OCI-LY3 (cell line): ENCODE measurements at regions not wholly inside any gene's neighbourhood (a gene's known extent, or its start where the extent isn't known, plus 50 kb on each side); places are given as distances from the start of the nearest gene placed in this dataset.

ENCODE experiments used
- H2AFZ ChIP-seq: fragments of 200-600, 300-600 bp; shearing (Covaris generic); 2 replicates; pipeline ENCODE4 v1.6.0; 2014; ENCODE audit warnings: antibody characterized with exemption, low read depth, low read length
- H3K27ac ChIP-seq: fragments of 200-600, 300-600 bp; sonication (generic); 2 replicates; pipeline ENCODE4 v1.5.1; 2014; ENCODE audit warnings: mild to moderate bottlenecking, low read length, moderate library complexity, mixed read lengths
- H3K27me3 ChIP-seq: fragments of 200-600, 300-600 bp; sonication (generic); 2 replicates; pipeline ENCODE4 v1.6.1; 2014; ENCODE audit warnings: low read depth, low read length, mixed read lengths
- H3K36me3 ChIP-seq: fragments of 200-600, 300-600 bp; sonication (generic); replicated peaks from 2 replicates; pipeline ENCODE3; 2014; ENCODE audit warnings: low read depth, low read length, mixed read lengths
- H3K4me1 ChIP-seq: fragments of 300-600, 200-600 bp; sonication (generic); 2 replicates; pipeline ENCODE4 v1.6.1; 2014; ENCODE audit warnings: low read length, mixed read lengths
- H3K4me2 ChIP-seq: fragments of 200-600, 300-600 bp; sonication (generic); 2 replicates; pipeline ENCODE4 v1.6.1; 2014; ENCODE audit warnings: low read length, mixed read lengths
- H3K4me3 ChIP-seq: fragments of 300-600, 200-600 bp; sonication (generic); 2 replicates; pipeline ENCODE4 v1.5.1; 2014; ENCODE audit warnings: antibody characterized with exemption, mild to moderate bottlenecking, low read length, moderate library complexity
- H3K79me2 ChIP-seq: fragments of 300-600, 200-600 bp; shearing (Covaris generic); 2 replicates; pipeline ENCODE4 v1.6.1; 2014; ENCODE audit warnings: mild to moderate bottlenecking, low read length, mixed read lengths
- H3K9ac ChIP-seq: fragments of 300-600, 200-600 bp; shearing (Covaris generic); 2 replicates; pipeline ENCODE4 v1.6.0; 2014; ENCODE audit warnings: mild to moderate bottlenecking, low read length, moderate library complexity
- H3K9me3 ChIP-seq: fragments of 200-600, 300-600 bp; shearing (Covaris generic); 2 replicates; pipeline ENCODE4 v1.6.1; 2014; ENCODE audit warnings: low read length, mixed read lengths; ENCODE audit not compliant: insufficient read depth
- H4K20me1 ChIP-seq: fragments of 200-600, 300-600 bp; sonication (generic); 2 replicates; pipeline ENCODE4 v1.6.1; 2016; ENCODE audit warnings: low read length, mixed read lengths; ENCODE audit not compliant: insufficient read depth
- EZH2phosphoT487 ChIP-seq: fragments of 200-600 bp; shearing (Covaris generic); IDR thresholded peaks from 2 replicates; pipeline ENCODE4 v1.6.1; 2018; ENCODE audit warnings: antibody characterized with exemption, mixed run types, low read depth
- TF ChIP-seq, protein P1 (sequence below): fragments of 200-600, 300-600 bp; sonication (generic); IDR thresholded peaks from 2 replicates; pipeline ENCODE4 v1.5.1; 2014; ENCODE audit warnings: antibody characterized with exemption, low read length, low read depth

DNA sequence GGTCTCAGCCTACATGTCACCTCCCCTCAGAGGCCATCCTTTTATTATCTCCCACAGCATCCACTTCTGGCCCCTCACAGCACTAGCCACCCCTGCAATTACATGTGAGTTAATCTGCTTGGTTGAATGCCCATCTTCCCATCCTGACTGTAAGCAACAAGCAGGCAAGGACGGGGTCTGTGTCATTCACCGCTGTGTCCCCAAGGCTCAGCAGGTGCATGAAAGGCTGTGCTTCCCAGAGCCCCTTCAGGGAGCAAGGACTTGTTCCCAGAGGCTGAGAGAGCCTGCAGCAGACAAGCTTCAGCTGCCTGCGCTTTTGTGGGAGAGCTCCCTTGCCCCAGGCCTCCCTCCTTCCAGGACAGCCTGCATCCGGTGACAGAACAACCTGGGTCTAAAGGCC lies 172.7 kb upstream of the GSC start:
- Histone ChIP-seq H3K9me3 (no peaks in the 10 kb centered on the region), H4K20me1 (no peaks in the 10 kb centered on the region), H3K4me3 (no peak overlapping the region), H3K9ac (no peak overlapping the region), H3K36me3 (no peaks in the 10 kb centered on the region), H3K4me1 (no peaks in the 10 kb centered on the region), H3K79me2 (no peaks in the 10 kb centered on the region), H2AFZ (no peak overlapping the region), H3K4me2 (no peak overlapping the region), H3K27me3 (no peaks in the 10 kb centered on the region), H3K27ac (no peak overlapping the region)
- TF ChIP-seq EZH2phosphoT487: no peak
- TF ChIP-seq, protein P1, sequence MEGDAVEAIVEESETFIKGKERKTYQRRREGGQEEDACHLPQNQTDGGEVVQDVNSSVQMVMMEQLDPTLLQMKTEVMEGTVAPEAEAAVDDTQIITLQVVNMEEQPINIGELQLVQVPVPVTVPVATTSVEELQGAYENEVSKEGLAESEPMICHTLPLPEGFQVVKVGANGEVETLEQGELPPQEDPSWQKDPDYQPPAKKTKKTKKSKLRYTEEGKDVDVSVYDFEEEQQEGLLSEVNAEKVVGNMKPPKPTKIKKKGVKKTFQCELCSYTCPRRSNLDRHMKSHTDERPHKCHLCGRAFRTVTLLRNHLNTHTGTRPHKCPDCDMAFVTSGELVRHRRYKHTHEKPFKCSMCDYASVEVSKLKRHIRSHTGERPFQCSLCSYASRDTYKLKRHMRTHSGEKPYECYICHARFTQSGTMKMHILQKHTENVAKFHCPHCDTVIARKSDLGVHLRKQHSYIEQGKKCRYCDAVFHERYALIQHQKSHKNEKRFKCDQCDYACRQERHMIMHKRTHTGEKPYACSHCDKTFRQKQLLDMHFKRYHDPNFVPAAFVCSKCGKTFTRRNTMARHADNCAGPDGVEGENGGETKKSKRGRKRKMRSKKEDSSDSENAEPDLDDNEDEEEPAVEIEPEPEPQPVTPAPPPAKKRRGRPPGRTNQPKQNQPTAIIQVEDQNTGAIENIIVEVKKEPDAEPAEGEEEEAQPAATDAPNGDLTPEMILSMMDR: no peak

DNA sequence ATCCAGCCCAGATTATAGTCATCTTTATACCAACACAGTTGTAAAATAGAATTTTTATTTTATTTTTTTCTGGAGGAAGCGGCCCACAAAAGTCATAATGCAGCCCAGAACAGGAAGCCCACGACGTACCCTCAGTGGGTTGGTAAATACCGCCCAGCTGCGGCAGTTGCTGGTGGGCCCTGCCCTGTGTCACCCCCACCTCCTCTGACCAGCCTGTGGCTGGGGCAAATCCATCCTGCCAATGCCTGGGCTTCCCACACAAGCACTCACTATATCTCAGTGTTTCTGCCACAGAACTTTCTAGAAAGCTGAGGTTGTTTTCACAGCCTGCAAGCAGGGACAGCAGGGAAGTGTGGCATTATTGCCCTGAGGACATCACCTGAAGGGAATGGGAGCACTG lies 171.4 kb upstream of the GSC start:
- Histone ChIP-seq H3K27me3 (no peaks in the 10 kb centered on the region), H3K4me1 (no peaks in the 10 kb centered on the region), H3K4me3 (no peak overlapping the region), H3K4me2 (no peak overlapping the region), H3K79me2 (no peaks in the 10 kb centered on the region), H3K27ac (no peak overlapping the region), H4K20me1 (no peaks in the 10 kb centered on the region), H3K36me3 (no peaks in the 10 kb centered on the region), H2AFZ (no peak overlapping the region), H3K9me3 (no peaks in the 10 kb centered on the region), H3K9ac (no peak overlapping the region)
- TF ChIP-seq, protein P1: no peak
- no peak for TF ChIP-seq EZH2phosphoT487

DNA sequence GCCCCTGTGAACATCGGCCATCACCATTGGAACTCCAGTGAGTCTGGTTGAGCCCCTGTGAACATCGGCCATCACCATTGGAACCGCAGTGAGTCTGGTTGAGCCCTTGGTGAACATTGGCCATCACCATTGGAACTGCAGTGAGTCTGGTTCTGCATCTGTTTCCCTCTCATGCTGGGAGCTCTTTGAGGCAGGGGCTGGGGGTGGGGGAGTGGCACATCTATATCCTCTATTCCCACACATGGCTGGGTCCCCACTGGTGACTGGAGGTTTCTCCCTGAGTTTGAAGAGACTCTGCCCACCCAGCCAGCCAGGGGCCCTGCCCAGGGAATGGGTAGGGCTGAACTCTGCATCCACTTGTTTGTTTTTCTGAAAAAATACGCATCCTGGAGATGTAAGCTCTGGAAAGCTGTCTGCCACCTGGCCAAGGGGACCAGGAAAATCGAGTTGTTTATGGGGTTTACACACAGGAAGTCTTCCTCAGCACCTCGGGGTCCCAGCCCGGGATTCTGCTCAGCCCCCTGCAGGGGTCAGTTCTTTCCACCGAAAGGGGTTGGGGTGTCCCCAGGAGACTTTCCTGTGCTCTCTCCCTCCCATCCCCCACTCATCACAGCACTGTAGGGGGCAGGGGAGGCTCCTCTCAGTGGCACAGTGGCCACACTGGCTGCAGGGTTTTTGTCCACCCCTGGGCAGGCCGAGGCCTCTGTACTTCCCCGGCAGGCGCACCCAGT lies 170.5 kb upstream of the GSC start:
- TF ChIP-seq, protein P1: no peak
- TF ChIP-seq EZH2phosphoT487: no peak
- Histone ChIP-seq H3K9me3 (no peaks in the 10 kb centered on the region), H2AFZ (no peak overlapping the region), H4K20me1 (no peaks in the 10 kb centered on the region), H3K36me3 (no peaks in the 10 kb centered on the region), H3K79me2 (no peaks in the 10 kb centered on the region), H3K4me2 (no peak overlapping the region), H3K27me3 (no peaks in the 10 kb centered on the region), H3K4me1 (no peaks in the 10 kb centered on the region), H3K27ac (no peak overlapping the region), H3K4me3 (no peak overlapping the region), H3K9ac (no peak overlapping the region)

DNA sequence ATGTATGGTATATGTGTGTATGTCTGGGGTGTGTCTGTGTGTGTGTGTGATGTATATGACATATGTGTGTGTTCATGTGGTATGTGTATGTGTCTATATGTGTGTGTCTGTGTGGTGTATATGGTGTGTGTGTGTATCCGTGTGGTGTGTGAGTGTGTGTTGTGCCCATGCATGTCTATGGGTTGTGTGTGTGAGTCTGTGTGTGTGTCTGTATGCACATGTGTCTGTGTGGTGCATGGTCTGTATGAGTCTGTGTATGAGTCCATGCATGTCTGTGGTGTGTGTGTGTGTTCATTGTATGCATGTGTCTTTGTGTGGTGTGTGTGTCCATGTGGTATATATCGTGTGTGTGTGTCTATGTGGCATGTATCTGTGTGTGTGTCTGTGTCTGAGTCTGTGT lies 168.1 kb upstream of the GSC start:
- Histone ChIP-seq H3K36me3 (no peaks in the 10 kb centered on the region), H3K4me3 (no peak overlapping the region), H3K27me3 (peaks cover 7% of the 10 kb centered on the region; the same call in 1 of the 2 replicates), H3K9ac (no peak overlapping the region), H2AFZ (no peak overlapping the region), H3K79me2 (no peaks in the 10 kb centered on the region), H4K20me1 (no peaks in the 10 kb centered on the region), H3K4me1 (no peaks in the 10 kb centered on the region), H3K9me3 (no peaks in the 10 kb centered on the region), H3K4me2 (no peak overlapping the region), H3K27ac (no peak overlapping the region)
- no peak for TF ChIP-seq EZH2phosphoT487
- TF ChIP-seq, protein P1: no peak
